Activated CD8-positive, alpha-beta T cell treated with anti-CD3 and anti-CD28 coated beads for 36 hours (primary cell): ENCODE measurements at regions not wholly inside any gene's neighbourhood (a gene's known extent, or its start where the extent isn't known, plus 50 kb on each side); places are given as distances from the start of the nearest gene placed in this dataset.

ENCODE experiments used
- ATAC-seq: fragments of 200-7000 bp; cut with Tn5 transposase; one replicate; pipeline ENCODE4 v1.10.0; 2021; ENCODE audit warnings: mild to moderate bottlenecking, moderate library complexity
- CTCF ChIA-PET: fragments of 350-600 bp; sonication (Branson Sonifier 250); formaldehyde crosslinking; loops from one replicate; lab custom pipeline; 2021; ENCODE audit warnings: antibody characterized with exemption; lab: Charles Lee
- POLR2A ChIA-PET: fragments of 350-600 bp; sonication (Branson Sonifier 250); formaldehyde crosslinking; loops from one replicate; lab custom pipeline; 2021; ENCODE audit warnings: antibody characterized with exemption; lab: Charles Lee
- DNase-seq: peaks from one replicate; pipeline ENCODE4 v3.0.0-alpha.2; 2020
- H3K27ac Mint-ChIP-seq: one replicate; pipeline ENCODE4 v1.8.0; 2021; ENCODE audit warnings: mild to moderate bottlenecking, mixed read lengths
- H3K27me3 Mint-ChIP-seq: one replicate; pipeline ENCODE4 v1.8.0; 2021; ENCODE audit warnings: mixed read lengths
- H3K36me3 Mint-ChIP-seq: one replicate; pipeline ENCODE4 v1.8.0; 2021; ENCODE audit warnings: low read depth, mixed read lengths
- H3K4me1 Mint-ChIP-seq: one replicate; pipeline ENCODE4 v1.8.0; 2021; ENCODE audit warnings: low read depth, mixed read lengths
- H3K4me3 Mint-ChIP-seq: one replicate; pipeline ENCODE4 v1.8.0; 2021; ENCODE audit warnings: mild to moderate bottlenecking, moderate library complexity, mixed read lengths
- H3K9me3 Mint-ChIP-seq: one replicate; pipeline ENCODE4 v1.8.0; 2021; ENCODE audit warnings: mixed read lengths
- CTCF ChIP-seq: fragments of 200-600 bp; IDR thresholded peaks from one replicate; pipeline ENCODE4 v1.8.0; 2022; ENCODE audit warnings: antibody characterized with exemption, mild to moderate bottlenecking
- intact Hi-C: fragments of 100-400 bp; cut with micrococcal nuclease; formaldehyde crosslinking; loops from one replicate; pipeline ENCODE4 v1.10.0; 2022

GRCh38 chr1:17488995-17489767, 49.7 kb upstream of the RCC2 start:
- Mint-ChIP-seq H3K4me3 (no peak overlapping the region), H3K27me3 (peaks cover 9% of the 10 kb centered on the region), H3K4me1 (peaks cover 5% of the 10 kb centered on the region), H3K36me3 (no peaks in the 10 kb centered on the region), H3K27ac (no peak overlapping the region), H3K9me3 (no peaks in the 10 kb centered on the region)
- ATAC-seq (no peak), DNase-seq (no peak)
- CTCF ChIA-PET = interaction anchor here (0.6 to 1.2 kb wide), 2 partner anchors 12 to 68 kb away, joined by 3 read pairs; no protein-coding TSS in a partner anchor
- TF ChIP-seq CTCF = no peak
- POLR2A ChIA-PET = no interaction called here
- intact Hi-C loops = no loop called here
